WTC11 (cell line): ENCODE measurements at regions not wholly inside any gene's neighbourhood (a gene's known extent, or its start where the extent isn't known, plus 50 kb on each side); places are given as distances from the start of the nearest gene placed in this dataset.

Experiments
- ATAC-seq: fragments of 200-7000 bp; cut with Tn5 transposase; 2 replicates; pipeline ENCODE4 v1.10.0; 2021; ENCODE audit warnings: mild to moderate bottlenecking, moderate library complexity
- CTCF ChIA-PET: fragments of 300-600 bp; sonication (Branson Sonifier 250); formaldehyde crosslinking; loops from one replicate; lab custom pipeline; 2021; ENCODE audit warnings: antibody characterized with exemption; lab: Charles Lee
- POLR2A ChIA-PET: fragments of 350-600 bp; sonication (Branson Sonifier 250); formaldehyde crosslinking; loops from one replicate; lab custom pipeline; 2021; ENCODE audit warnings: antibody characterized with exemption; lab: Charles Lee
- DNase-seq: peaks from one replicate; pipeline ENCODE4 v3.0.0; 2021; ENCODE audit warnings: low spot score
- H3K27ac Mint-ChIP-seq: 2 replicates; pipeline ENCODE4 v1.8.0; 2021; ENCODE audit warnings: mixed read lengths
- H3K27me3 Mint-ChIP-seq: 2 replicates; pipeline ENCODE4 v1.8.0; 2021; ENCODE audit warnings: low read depth, mild to moderate bottlenecking, moderate library complexity, mixed read lengths
- H3K36me3 Mint-ChIP-seq: 2 replicates; pipeline ENCODE4 v1.8.0; 2021; ENCODE audit warnings: mixed read lengths
- H3K4me1 Mint-ChIP-seq: 2 replicates; pipeline ENCODE4 v1.8.0; 2022; ENCODE audit warnings: mixed read lengths
- H3K4me3 Mint-ChIP-seq: 2 replicates; pipeline ENCODE4 v1.8.0; 2021; ENCODE audit warnings: mild to moderate bottlenecking, moderate library complexity, mixed read lengths
- H3K9me3 Mint-ChIP-seq: 2 replicates; pipeline ENCODE4 v1.8.0; 2021; ENCODE audit warnings: mixed read lengths
- ATF6 ChIP-seq: sonication (generic); formaldehyde crosslinking; IDR thresholded peaks from 2 replicates; pipeline ENCODE4 v1.8.1; 2023; ENCODE audit warnings: mild to moderate bottlenecking, missing genetic modification reagents
- CREB1 ChIP-seq: sonication (generic); formaldehyde crosslinking; IDR thresholded peaks from 2 replicates; pipeline ENCODE4 v1.8.0; 2023; ENCODE audit warnings: mild to moderate bottlenecking, missing genetic modification reagents
- CREM ChIP-seq: sonication (generic); formaldehyde crosslinking; IDR thresholded peaks from 2 replicates; pipeline ENCODE4 v1.8.1; 2022; ENCODE audit warnings: mild to moderate bottlenecking, missing genetic modification reagents, moderate library complexity
- EMX1 ChIP-seq: fragments of 250-450 bp; sonication (Bioruptor Pico); IDR thresholded peaks from 2 replicates; pipeline ENCODE4 v1.8.0; 2021; ENCODE audit warnings: mild to moderate bottlenecking
- ERG ChIP-seq: fragments of 250-450 bp; sonication (Bioruptor Pico); IDR thresholded peaks from 2 replicates; pipeline ENCODE4 v1.8.0; 2021; ENCODE audit warnings: mild to moderate bottlenecking
- ESRRA ChIP-seq: sonication (generic); formaldehyde crosslinking; IDR thresholded peaks from 2 replicates; pipeline ENCODE4 v1.8.1; 2022; ENCODE audit warnings: mild to moderate bottlenecking, missing genetic modification reagents, borderline replicate concordance
- FOXJ3 ChIP-seq: sonication (generic); formaldehyde crosslinking; IDR thresholded peaks from 2 replicates; pipeline ENCODE4 v1.9.0; 2021; ENCODE audit warnings: missing genetic modification reagents, mild to moderate bottlenecking, borderline replicate concordance
- FOXK1 ChIP-seq: sonication (generic); formaldehyde crosslinking; IDR thresholded peaks from 2 replicates; pipeline ENCODE4 v1.8.0; 2022; ENCODE audit warnings: mild to moderate bottlenecking, moderate library complexity, missing genetic modification reagents
- FOXP1 ChIP-seq: sonication (generic); formaldehyde crosslinking; IDR thresholded peaks from 2 replicates; pipeline ENCODE4 v1.8.0; 2022; ENCODE audit warnings: missing genetic modification reagents, mild to moderate bottlenecking, moderate library complexity, borderline replicate concordance
- JAZF1 ChIP-seq: fragments of 250-450 bp; sonication (Bioruptor Pico); IDR thresholded peaks from 2 replicates; pipeline ENCODE4 v1.9.0; 2021; ENCODE audit warnings: moderate library complexity, mild to moderate bottlenecking, inconsistent platforms
- MYBL2 ChIP-seq: sonication (generic); formaldehyde crosslinking; IDR thresholded peaks from 2 replicates; pipeline ENCODE4 v1.8.1; 2023; ENCODE audit warnings: mild to moderate bottlenecking, moderate library complexity, missing genetic modification reagents
- PRDM15 ChIP-seq: sonication (generic); formaldehyde crosslinking; IDR thresholded peaks from 2 replicates; pipeline ENCODE4 v1.8.0; 2022; ENCODE audit warnings: missing genetic modification reagents
- RELA ChIP-seq: sonication (generic); formaldehyde crosslinking; IDR thresholded peaks from 2 replicates; pipeline ENCODE4 v1.8.1; 2022; ENCODE audit warnings: missing genetic modification reagents, mild to moderate bottlenecking, borderline replicate concordance
- RORB ChIP-seq: fragments of 250-450 bp; sonication (Bioruptor Pico); IDR thresholded peaks from 2 replicates; pipeline ENCODE4 v1.9.0; 2021; ENCODE audit warnings: mild to moderate bottlenecking
- SOX15 ChIP-seq: fragments of 250-450 bp; sonication (Bioruptor Pico); IDR thresholded peaks from 2 replicates; pipeline ENCODE4 v1.9.0; 2021; ENCODE audit warnings: mild to moderate bottlenecking
- STAT6 ChIP-seq: sonication (generic); formaldehyde crosslinking; conservative IDR thresholded peaks from 2 replicates; pipeline ENCODE4 v1.8.1; 2023; ENCODE audit warnings: mild to moderate bottlenecking, low read depth, missing genetic modification reagents, moderate library complexity
- USF1 ChIP-seq: sonication (generic); formaldehyde crosslinking; IDR thresholded peaks from 2 replicates; pipeline ENCODE4 v1.8.0; 2022; ENCODE audit warnings: mild to moderate bottlenecking, missing genetic modification reagents
- ZSCAN18 ChIP-seq: fragments of 250-450 bp; sonication (Bioruptor Pico); IDR thresholded peaks from 2 replicates; pipeline ENCODE4 v2.1.2; 2022; ENCODE audit warnings: mild to moderate bottlenecking, moderate library complexity

- TF ChIP-seq SOX15 (CRISPR knock-in tag) (no peak), CREB1 (CRISPR knock-in tag) (no peak)
These were observed 262.1 kb downstream of the ENC1 start (continued) for GRCh38 chr5:74378464-74378863.

- no peaks in the 10 kb centered on the region for H3K9me3 Mint-ChIP-seq
- TF ChIP-seq ZSCAN18 (no peak), CREM (no peak), ERG (no peak), RELA (CRISPR knock-in tag) (no peak), EMX1 (no peak), FOXJ3 (CRISPR knock-in tag) (no peak), MYBL2 (CRISPR knock-in tag) (no peak), STAT6 (CRISPR knock-in tag) (no peak), FOXK1 (CRISPR knock-in tag) (no peak), PRDM15 (CRISPR knock-in tag) (no peak), ATF6 (CRISPR knock-in tag) (no peak), USF1 (CRISPR knock-in tag) (no peak), FOXP1 (CRISPR knock-in tag) (no peak), JAZF1 (CRISPR knock-in tag) (no peak), RORB (CRISPR knock-in tag) (no peak), ESRRA (CRISPR knock-in tag) (no peak)
- TF ChIP-seq, all 79 proteins: peak for 0
- Mint-ChIP-seq H3K4me1 (no peaks in the 10 kb centered on the region), H3K4me3 (no peak overlapping the region), H3K36me3 (no peaks in the 10 kb centered on the region), H3K27me3 (no peaks in the 10 kb centered on the region), H3K27ac (no peak overlapping the region)
- no peak for ATAC-seq
- ChIA-PET POLR2A (no interaction called here), CTCF (no interaction called here)
- DNase-seq = no peak
These were observed 264.3 kb downstream of the ENC1 start for GRCh38 chr5:74376187-74376586.
